GM23248 (cell line): ENCODE measurements at regions not wholly inside any gene's neighbourhood (a gene's known extent, or its start where the extent isn't known, plus 50 kb on each side); places are given as distances from the start of the nearest gene placed in this dataset.

ENCODE experiments used
- DNase-seq: peaks from one replicate; pipeline ENCODE4 v3.0.0-alpha.2; 2015
- H2AFZ ChIP-seq: fragments of 200-600 bp; sonication (generic); 2 replicates; pipeline ENCODE4 v1.6.1; 2016; ENCODE audit warnings: antibody characterized with exemption
- H3F3A ChIP-seq: fragments of 200-600 bp; sonication (generic); 2 replicates; pipeline ENCODE4 v1.6.1; 2016; ENCODE audit warnings: mild to moderate bottlenecking, antibody characterized with exemption, mixed run types; ENCODE audit not compliant: insufficient read depth
- H3K27ac ChIP-seq: fragments of 200-600 bp; sonication (generic); 2 replicates; pipeline ENCODE4 v1.5.1; 2016; ENCODE audit warnings: mild to moderate bottlenecking
- H3K27me3 ChIP-seq: fragments of 200-600 bp; sonication (generic); replicated peaks from 2 replicates; pipeline ENCODE4 v1.6.1; 2016; ENCODE audit warnings: mild to moderate bottlenecking; ENCODE audit not compliant: insufficient read depth
- H3K36me3 ChIP-seq: fragments of 200-600 bp; sonication (generic); 2 replicates; pipeline ENCODE4 v1.6.1; 2016; ENCODE audit warnings: low read depth, mild to moderate bottlenecking
- H3K4me1 ChIP-seq: fragments of 200-600 bp; sonication (generic); 2 replicates; pipeline ENCODE4 v1.6.1; 2016; ENCODE audit warnings: mild to moderate bottlenecking; ENCODE audit not compliant: insufficient read depth
- H3K4me2 ChIP-seq: fragments of 200-600 bp; sonication (generic); one replicate; pipeline ENCODE4 v1.6.1; 2016; ENCODE audit warnings: mild to moderate bottlenecking; ENCODE audit not compliant: unreplicated experiment
- H3K4me3 ChIP-seq: fragments of 200-600 bp; sonication (generic); 2 replicates; pipeline ENCODE4 v1.5.1; 2016; ENCODE audit warnings: mild to moderate bottlenecking
- H3K79me2 ChIP-seq: fragments of 200-600 bp; sonication (generic); 2 replicates; pipeline ENCODE4 v1.6.1; 2016; ENCODE audit warnings: mild to moderate bottlenecking; ENCODE audit not compliant: insufficient read depth
- H3K9ac ChIP-seq: fragments of 200-600 bp; sonication (generic); 2 replicates; pipeline ENCODE4 v1.6.1; 2016; ENCODE audit warnings: mild to moderate bottlenecking
- H3K9me2 ChIP-seq: fragments of 200-600 bp; sonication (generic); 2 replicates; pipeline ENCODE4 v1.6.1; 2016; ENCODE audit warnings: mixed run types, mild to moderate bottlenecking, moderate library complexity; ENCODE audit not compliant: insufficient read depth
- H3K9me3 ChIP-seq: fragments of 200-600 bp; sonication (generic); one replicate; pipeline ENCODE4 v1.6.1; 2017; ENCODE audit warnings: low read depth
- H4K20me1 ChIP-seq: fragments of 200-600 bp; sonication (generic); 2 replicates; pipeline ENCODE4 v1.6.0; 2016; ENCODE audit not compliant: insufficient read depth
- EZH2 ChIP-seq: fragments of 200-600 bp; sonication (generic); IDR thresholded peaks from 2 replicates; pipeline ENCODE4 v1.6.1; 2018; ENCODE audit warnings: antibody characterized with exemption, mild to moderate bottlenecking; ENCODE audit not compliant: insufficient read depth, poor library complexity, severe bottlenecking
- EZH2phosphoT487 ChIP-seq: fragments of 200-600 bp; sonication (generic); IDR thresholded peaks from 2 replicates; pipeline ENCODE4 v1.6.1; 2018; ENCODE audit warnings: antibody characterized with exemption, moderate library complexity, mild to moderate bottlenecking, low read depth; ENCODE audit not compliant: insufficient read depth
- WGBS, 2 experiments: methylation state at CpG; one replicate each; pipeline ENCODE4 v1.1.6; 2015 to 2017; ENCODE audit warnings: low lambda C conversion rate in 2 of 2, low coverage in 1 of 2; ENCODE audit errors: missing lambda C conversion rate in 2 of 2; 5-methylcytosine and 5-hydroxymethylcytosine counted together
- in situ Hi-C: fragments of 300-500 bp; cut with MboI; formaldehyde crosslinking; loops from 2 replicates; pipeline ENCODE4 v1.15.0; 2020

DNA sequence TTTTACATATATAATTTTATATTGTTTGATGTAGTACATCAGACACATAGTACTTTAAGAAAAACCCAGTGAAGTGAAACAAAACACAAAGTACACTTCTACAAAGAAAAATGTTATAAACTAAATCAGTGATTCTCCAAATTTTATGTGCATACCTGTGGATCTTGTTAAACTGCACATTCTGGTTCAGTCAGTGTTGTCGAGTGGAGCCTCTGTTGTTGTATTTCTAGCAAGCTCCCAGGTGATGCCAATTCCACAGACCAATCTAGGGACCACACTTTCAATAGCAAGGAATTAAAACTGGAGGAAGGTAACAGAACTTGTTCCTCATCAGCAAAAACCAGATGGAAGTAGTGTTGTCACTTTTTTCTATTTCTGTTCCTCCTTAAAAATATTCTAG, 183.8 kb upstream of the CD180 start:
- H3F3A ChIP-seq = no peaks in the 10 kb centered on the region
- no peak overlapping the region for H3K27ac ChIP-seq
- no peaks in the 10 kb centered on the region for H3K36me3 ChIP-seq
- H3K4me1 ChIP-seq = no peaks in the 10 kb centered on the region
- no peak overlapping the region for H3K4me2 ChIP-seq
- H3K27me3 ChIP-seq = no peaks in the 10 kb centered on the region
- TF ChIP-seq EZH2 (no peak), EZH2phosphoT487 (no peak)
- no peak overlapping the region for H3K4me3 ChIP-seq
- H2AFZ ChIP-seq = no peak overlapping the region
- no peaks in the 10 kb centered on the region for H3K79me2 ChIP-seq
- H3K9me3 ChIP-seq = no peaks in the 10 kb centered on the region
- DNase-seq = no peak
- WGBS, 2 experiments = 73 to 84% methylated on average over 1 of the region's 1 CpG
- in situ Hi-C loops = no loop called here
- H3K9ac ChIP-seq = no peak overlapping the region
- H3K9me2 ChIP-seq = no peaks in the 10 kb centered on the region
- no peaks in the 10 kb centered on the region for H4K20me1 ChIP-seq

DNA sequence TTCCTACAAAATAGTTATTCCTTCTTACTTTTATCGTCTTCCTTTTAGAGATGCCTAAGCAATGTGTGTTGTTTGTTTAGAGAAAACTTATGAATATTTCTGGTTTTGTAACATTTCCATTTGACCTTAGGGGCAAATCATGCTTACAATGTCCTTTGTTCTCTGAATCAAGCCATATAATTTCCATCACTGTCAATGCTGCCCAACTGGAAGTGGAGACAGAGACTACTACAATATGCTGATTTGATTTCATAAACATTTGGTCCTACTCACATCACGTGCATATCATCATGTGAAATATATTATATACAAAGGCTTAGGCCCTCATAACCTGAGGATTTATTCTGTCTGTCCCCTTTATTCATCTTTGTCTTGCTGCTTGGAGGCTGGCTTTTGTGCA, 183.2 kb upstream of the CD180 start:
- H3F3A ChIP-seq = no peaks in the 10 kb centered on the region
- no peak overlapping the region for H3K27ac ChIP-seq
- H3K79me2 ChIP-seq = no peaks in the 10 kb centered on the region
- no peak overlapping the region for H2AFZ ChIP-seq
- H3K4me2 ChIP-seq = no peak overlapping the region
- in situ Hi-C loops = no loop called here
- H3K36me3 ChIP-seq = no peaks in the 10 kb centered on the region
- 72 to 78% methylated on average over 2 of the region's 2 CpGs for WGBS, 2 experiments
- H4K20me1 ChIP-seq = no peaks in the 10 kb centered on the region
- no peaks in the 10 kb centered on the region for H3K9me2 ChIP-seq
- no peaks in the 10 kb centered on the region for H3K9me3 ChIP-seq
- DNase-seq = no peak
- no peaks in the 10 kb centered on the region for H3K27me3 ChIP-seq
- H3K4me1 ChIP-seq = no peaks in the 10 kb centered on the region
- no peak overlapping the region for H3K4me3 ChIP-seq
- H3K9ac ChIP-seq = no peak overlapping the region
- TF ChIP-seq EZH2 (no peak), EZH2phosphoT487 (no peak)

DNA sequence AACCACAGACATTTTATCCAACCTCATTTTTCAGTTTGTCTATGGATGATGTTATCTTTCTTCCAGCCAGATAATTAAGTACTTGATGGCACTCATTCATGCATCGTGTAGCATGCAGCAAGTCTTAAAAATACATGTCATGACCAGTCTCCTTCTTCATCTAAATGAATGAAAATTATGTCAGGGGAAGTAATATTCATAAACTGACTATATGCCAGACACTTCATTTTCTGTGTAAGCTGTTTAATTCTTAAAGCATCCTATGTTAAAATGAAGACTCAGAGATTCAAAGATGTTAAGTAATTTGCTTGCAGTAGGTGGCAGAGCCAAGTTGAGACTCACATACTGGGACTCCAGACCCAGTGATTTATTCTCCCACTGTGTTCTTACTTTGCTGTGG, 181.7 kb upstream of the CD180 start:
- H3K9ac ChIP-seq = no peak overlapping the region
- H3K4me3 ChIP-seq = no peak overlapping the region
- in situ Hi-C loops = no loop called here
- H3K27ac ChIP-seq = no peak overlapping the region
- no peaks in the 10 kb centered on the region for H3K36me3 ChIP-seq
- H3K9me3 ChIP-seq = no peaks in the 10 kb centered on the region
- 2 to 7% methylated on average over 1 of the region's 1 CpG for WGBS, 2 experiments
- DNase-seq = no peak
- H3K4me2 ChIP-seq = no peak overlapping the region
- no peak for TF ChIP-seq EZH2
- TF ChIP-seq EZH2phosphoT487 = no peak
- H3K79me2 ChIP-seq = no peaks in the 10 kb centered on the region
- no peak overlapping the region for H2AFZ ChIP-seq
- no peaks in the 10 kb centered on the region for H3K27me3 ChIP-seq
- H3F3A ChIP-seq = no peaks in the 10 kb centered on the region
- H3K9me2 ChIP-seq = no peaks in the 10 kb centered on the region
- H4K20me1 ChIP-seq = no peaks in the 10 kb centered on the region
- H3K4me1 ChIP-seq = no peaks in the 10 kb centered on the region

DNA sequence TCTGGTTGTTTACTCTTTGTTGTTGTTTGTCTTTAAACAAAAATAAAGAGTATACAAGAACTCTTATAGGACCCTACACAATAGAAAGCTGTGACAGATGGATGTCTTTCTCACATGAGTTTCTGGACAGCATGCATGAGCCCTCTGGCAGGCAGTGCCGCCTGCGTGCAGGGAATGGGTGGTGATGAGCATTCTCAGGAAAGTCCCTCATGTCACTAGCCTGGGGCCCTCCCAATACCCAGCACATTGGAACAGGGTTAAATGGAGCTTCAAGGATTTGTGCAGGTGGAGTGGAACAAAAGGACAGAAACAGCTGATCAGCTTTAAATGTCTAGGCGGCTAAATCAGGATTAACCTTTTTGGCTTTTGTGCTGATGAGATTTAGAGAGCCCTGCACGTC, 181.0 kb upstream of the CD180 start:
- Histone ChIP-seq H3K9ac (no peak overlapping the region), H3K4me1 (no peaks in the 10 kb centered on the region), H3K4me3 (no peak overlapping the region), H3K27ac (no peak overlapping the region), H3K36me3 (no peaks in the 10 kb centered on the region), H4K20me1 (no peaks in the 10 kb centered on the region), H2AFZ (no peak overlapping the region), H3K79me2 (no peaks in the 10 kb centered on the region), H3K9me3 (no peaks in the 10 kb centered on the region), H3K9me2 (no peaks in the 10 kb centered on the region), H3K27me3 (no peaks in the 10 kb centered on the region), H3F3A (no peaks in the 10 kb centered on the region), H3K4me2 (no peak overlapping the region)
- 71 to 76% methylated on average over 4 of the region's 4 CpGs for WGBS, 2 experiments
- in situ Hi-C loops = no loop called here
- DNase-seq = no peak
- no peak for TF ChIP-seq EZH2phosphoT487

DNA sequence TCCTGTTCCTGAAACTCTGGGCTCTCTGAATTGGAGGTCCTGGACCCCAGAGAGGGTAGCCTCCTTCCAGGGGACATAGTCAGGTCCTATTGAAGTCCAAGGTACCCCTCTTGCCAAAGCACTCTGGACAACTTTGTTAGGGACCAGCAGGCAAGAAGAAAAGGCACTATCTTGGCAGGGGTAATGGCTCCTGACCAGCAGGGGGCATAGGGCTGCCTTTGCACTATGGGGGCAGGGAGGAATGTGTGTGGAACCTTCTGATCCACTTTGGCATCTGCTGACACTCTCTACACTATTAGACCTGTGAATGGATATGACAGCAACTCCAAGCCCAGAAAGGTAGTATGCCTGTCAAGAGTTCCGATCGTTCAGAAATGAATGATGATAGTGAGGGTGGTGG, 179.0 kb upstream of the CD180 start:
- no peak overlapping the region for H3K4me3 ChIP-seq
- 87 to 93% methylated on average over 2 of the region's 2 CpGs for WGBS, 2 experiments
- in situ Hi-C loops = no loop called here

More for the DNA sequence above, 179.0 kb upstream of the CD180 start:
- no peaks in the 10 kb centered on the region for H3F3A ChIP-seq
- H3K4me2 ChIP-seq = no peak overlapping the region
- no peaks in the 10 kb centered on the region for H3K9me3 ChIP-seq
- no peak for DNase-seq
- no peak for TF ChIP-seq EZH2
- no peak for TF ChIP-seq EZH2phosphoT487
- no peaks in the 10 kb centered on the region for H3K79me2 ChIP-seq
- no peaks in the 10 kb centered on the region for H3K36me3 ChIP-seq
- H4K20me1 ChIP-seq = no peaks in the 10 kb centered on the region
- no peak overlapping the region for H3K27ac ChIP-seq
- H3K9me2 ChIP-seq = no peaks in the 10 kb centered on the region
- no peak overlapping the region for H3K9ac ChIP-seq
- no peaks in the 10 kb centered on the region for H3K4me1 ChIP-seq
- H3K27me3 ChIP-seq = no peaks in the 10 kb centered on the region
- H2AFZ ChIP-seq = no peak overlapping the region
